ENCODE measurements at regions not wholly inside any gene's neighbourhood (a gene's known extent, or its start where the extent isn't known, plus 50 kb on each side); places are given as distances from the start of the nearest gene placed in this dataset.
"Not testable (repeated sequence)": the region's sequence is repeated elsewhere in the genome, so short reads cannot be mapped to it uniquely, and the experiment has no call there.

DNA sequence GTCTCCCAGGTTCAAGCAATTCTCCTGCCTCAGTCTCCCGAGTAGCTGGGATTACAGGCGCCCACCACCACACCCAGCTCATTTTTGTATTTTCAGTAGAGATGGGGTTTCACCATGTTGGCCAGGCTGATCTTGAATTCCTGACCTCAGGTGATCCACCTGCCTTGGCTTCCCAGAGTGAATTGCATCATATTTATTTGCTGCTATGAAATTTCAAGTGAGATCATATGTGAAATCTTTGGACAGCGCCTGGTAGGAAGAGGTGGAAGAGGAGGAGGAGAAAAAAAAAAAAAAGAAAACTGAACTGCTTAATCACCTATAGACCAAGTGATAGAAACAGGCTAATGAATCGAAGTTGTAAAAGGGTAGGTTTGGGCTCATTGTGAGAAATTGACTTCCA is 557.8 kb upstream of the C16orf82 start:
- TF ChIP-seq, protein P1, sequence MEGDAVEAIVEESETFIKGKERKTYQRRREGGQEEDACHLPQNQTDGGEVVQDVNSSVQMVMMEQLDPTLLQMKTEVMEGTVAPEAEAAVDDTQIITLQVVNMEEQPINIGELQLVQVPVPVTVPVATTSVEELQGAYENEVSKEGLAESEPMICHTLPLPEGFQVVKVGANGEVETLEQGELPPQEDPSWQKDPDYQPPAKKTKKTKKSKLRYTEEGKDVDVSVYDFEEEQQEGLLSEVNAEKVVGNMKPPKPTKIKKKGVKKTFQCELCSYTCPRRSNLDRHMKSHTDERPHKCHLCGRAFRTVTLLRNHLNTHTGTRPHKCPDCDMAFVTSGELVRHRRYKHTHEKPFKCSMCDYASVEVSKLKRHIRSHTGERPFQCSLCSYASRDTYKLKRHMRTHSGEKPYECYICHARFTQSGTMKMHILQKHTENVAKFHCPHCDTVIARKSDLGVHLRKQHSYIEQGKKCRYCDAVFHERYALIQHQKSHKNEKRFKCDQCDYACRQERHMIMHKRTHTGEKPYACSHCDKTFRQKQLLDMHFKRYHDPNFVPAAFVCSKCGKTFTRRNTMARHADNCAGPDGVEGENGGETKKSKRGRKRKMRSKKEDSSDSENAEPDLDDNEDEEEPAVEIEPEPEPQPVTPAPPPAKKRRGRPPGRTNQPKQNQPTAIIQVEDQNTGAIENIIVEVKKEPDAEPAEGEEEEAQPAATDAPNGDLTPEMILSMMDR (conservative IDR thresholded peaks at IDR 0.05; ENCODE audit: low read length): not testable (repeated sequence)
- not testable (repeated sequence) for TF ChIP-seq EZH2phosphoT487 (IDR thresholded peaks at IDR 0.05; ENCODE audit: borderline replicate concordance, low read depth, low read length)
